Activated T-cell treated with anti-CD3 and anti-CD28 coated beads for 4 hours (primary cell): ENCODE measurements at regions not wholly inside any gene's neighbourhood (a gene's known extent, or its start where the extent isn't known, plus 50 kb on each side); places are given as distances from the start of the nearest gene placed in this dataset.

Experiments
- DNase-seq: peaks from one replicate; pipeline ENCODE4 v3.0.0-alpha.2; 2020

- no peak for DNase-seq
Observed at GRCh38 chr1:209391792-209392191, 191.7 kb upstream of the CAMK1G start.

GRCh38 chr1:209395169-209395568 is 188.3 kb upstream of the CAMK1G start:
- DNase-seq, result no peak

DNA sequence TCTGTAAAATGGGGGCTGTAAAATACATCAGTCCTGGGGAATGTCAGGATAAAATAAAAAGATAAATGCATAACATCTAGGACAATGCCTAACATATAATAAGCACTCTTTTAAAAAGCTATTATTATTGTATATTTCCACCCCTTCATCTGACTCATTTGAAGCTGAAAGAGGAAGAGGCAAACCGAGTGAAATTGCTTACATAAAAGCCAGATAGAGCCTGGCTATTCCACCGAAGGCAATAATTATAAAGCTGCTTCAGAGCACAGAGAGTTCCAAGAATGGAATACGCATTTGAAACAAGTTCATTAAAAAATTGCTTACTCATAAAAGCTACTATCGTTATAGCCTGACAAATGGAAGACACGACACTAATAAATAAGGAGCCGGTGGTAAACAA is 186.1 kb upstream of the CAMK1G start:
- no peak for DNase-seq

- no peak for DNase-seq
Observed at GRCh38 chr1:209397910-209398309, 185.6 kb upstream of the CAMK1G start.

- no peak for DNase-seq
Observed at GRCh38 chr1:209398313-209398991, 185.1 kb upstream of the CAMK1G start.

- DNase-seq, result no peak
Observed at GRCh38 chr1:209399800-209400199, 183.7 kb upstream of the CAMK1G start.

GRCh38 chr1:209400351-209401220 is 182.9 kb upstream of the CAMK1G start:
- no peak for DNase-seq

DNA sequence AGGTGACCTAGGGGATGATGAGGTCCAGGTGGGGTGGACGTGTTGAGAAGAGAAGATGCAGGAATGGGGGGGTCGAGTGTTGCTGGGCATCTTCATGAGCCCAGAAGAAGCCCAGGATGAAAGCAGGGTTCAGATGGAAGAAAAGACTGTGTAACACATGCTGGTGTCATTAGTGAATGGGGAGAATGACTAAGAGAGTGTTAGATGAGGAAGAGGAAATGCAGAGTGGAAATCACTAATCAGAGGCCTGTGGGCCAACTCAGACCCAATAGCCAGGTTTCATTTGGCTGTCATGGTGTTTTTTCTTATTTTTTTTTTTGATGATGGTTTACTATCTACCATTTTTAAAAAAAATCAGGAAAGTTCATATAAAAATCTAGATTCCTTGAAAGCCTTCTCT is 180.8 kb upstream of the CAMK1G start:
- DNase-seq, result no peak

DNA sequence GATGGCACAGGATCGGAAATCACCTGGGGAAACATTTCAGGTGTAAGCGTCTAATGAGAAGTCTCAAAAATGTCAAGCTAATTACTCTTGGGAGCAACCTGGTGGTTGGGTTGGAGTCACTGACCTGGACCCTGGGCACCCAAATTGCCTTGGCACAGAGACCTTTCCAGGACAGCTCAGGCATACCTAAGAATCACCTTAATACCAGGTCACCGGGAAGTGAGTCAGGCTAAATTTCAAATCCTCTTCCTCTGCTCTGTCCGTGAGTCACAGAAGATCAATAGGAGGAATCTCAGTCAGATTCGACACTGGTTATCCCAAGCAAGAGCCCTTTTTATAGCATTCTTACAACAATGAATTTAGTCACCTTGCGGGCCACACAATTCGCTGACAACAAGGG is 179.6 kb upstream of the CAMK1G start:
- no peak for DNase-seq

DNA sequence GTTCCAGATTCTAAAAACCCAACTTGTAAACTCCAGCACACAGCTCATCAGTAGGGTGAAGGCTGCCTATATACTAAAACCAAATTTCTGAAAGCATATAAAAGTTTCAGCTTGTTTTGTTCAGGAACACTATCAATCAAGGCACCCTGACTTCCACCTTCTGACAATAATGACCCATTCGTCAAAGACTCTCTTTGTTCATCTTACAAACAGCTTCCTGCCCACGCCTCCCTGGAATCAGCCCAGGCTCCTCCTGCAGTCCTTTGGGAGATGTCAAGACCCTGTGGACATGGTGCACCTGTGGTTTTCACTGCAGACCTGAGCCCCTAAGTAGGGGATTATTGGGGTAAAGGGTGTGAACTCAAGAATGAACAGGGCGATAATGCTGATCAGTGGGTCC is 178.9 kb upstream of the CAMK1G start:
- no peak for DNase-seq

DNA sequence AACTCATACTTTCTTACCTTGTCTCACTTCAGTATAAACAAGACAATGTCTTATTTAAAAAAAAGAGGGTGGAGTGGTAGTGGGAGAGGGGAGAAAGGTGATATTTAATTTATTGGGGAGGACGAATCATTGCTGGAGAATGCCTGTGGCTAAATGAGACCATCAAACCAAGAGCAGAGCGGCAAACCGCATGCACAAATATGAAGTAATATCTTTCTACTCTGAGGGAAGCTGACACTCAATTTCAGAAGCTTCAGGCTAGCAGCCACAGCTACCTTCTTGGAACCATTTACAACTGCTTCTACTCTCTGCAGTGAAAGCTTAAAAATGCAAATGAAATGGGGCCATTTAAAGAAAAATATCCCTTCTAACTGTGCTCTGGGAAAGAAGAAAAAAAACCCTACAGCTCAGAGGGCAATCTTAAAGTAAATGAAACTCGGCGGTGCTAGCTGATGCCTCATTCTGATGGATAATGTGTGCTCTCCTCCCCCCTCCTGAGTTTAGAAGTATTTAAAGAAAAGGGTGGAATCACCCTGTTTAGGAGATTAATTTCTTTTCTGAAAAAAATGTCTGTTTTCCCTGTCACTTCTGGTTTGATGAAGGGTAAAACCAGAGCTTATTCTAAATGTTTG is 178.2 kb upstream of the CAMK1G start:
- DNase-seq, result no peak

DNA sequence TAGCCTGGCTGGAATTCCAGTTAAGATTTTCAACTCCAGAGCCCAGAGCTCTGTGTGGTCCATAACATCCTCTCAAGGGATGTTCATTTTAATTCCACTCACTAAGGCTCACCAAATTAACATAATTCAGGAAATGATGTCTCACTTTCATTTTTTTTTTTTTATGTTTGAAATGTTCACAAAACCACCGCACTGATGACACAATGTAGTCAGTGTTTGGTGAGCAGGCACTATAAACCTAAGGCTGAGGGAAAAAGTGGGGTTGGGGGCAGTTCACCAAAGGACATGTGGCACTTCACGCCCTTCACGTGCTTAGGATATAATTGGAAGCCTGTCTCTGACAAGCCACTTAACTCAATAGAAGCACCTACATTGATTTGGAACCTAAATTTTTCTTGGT is 177.3 kb upstream of the CAMK1G start:
- DNase-seq, result no peak

GRCh38 chr1:209406595-209406994 is 176.9 kb upstream of the CAMK1G start:
- no peak for DNase-seq

- DNase-seq, result no peak
Observed at GRCh38 chr1:209409780-209410179, 173.7 kb upstream of the CAMK1G start.

- DNase-seq, result no peak
Observed at GRCh38 chr1:209411491-209411929, 172.0 kb upstream of the CAMK1G start.

GRCh38 chr1:209412036-209412435 is 171.5 kb upstream of the CAMK1G start:
- no peak for DNase-seq

GRCh38 chr1:209412566-209412965 is 170.9 kb upstream of the CAMK1G start:
- no peak for DNase-seq

DNA sequence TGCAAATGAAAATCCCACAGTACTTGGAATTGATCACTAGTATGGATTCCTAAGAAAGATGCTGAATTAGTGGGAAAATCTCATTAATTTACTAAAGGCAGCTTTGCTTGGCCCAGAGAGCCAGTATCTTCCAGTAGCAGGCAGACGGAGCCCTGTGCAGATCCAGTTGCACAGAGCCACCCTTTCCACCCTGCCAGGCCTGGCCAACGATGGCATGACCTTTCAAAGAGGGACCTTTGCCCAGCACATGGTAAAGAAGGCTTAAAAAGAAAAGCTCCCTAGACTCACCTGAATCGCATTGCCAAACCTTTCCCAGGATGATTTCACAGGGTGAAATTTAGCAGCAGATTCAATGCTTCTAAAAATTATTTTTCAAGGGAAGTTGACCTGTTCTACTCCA is 170.5 kb upstream of the CAMK1G start:
- DNase-seq, result no peak

- no peak for DNase-seq
Observed at GRCh38 chr1:209414803-209415329, 168.6 kb upstream of the CAMK1G start.

DNA sequence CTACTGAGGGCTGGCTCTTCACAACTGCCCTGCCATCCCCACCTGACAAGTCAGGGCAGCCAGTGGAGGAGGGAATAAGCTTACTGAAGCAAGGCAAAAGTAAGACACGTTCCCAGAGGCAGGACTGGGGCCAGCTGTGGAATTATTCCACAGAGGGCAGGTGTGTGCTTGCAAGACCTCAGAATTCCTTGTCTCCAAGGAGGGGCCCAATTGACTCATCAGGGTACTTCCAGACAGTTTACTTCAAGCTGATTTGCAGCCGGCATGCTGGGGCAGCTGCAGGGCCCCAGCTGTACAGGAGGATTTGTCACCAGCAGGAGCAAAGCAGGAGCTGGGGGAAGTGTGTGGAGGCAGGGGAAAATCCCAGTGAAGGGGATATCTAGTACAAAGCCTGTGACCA is 167.5 kb upstream of the CAMK1G start:
- no peak for DNase-seq

GRCh38 chr1:209416716-209417115 is 166.8 kb upstream of the CAMK1G start:
- no peak for DNase-seq

DNA sequence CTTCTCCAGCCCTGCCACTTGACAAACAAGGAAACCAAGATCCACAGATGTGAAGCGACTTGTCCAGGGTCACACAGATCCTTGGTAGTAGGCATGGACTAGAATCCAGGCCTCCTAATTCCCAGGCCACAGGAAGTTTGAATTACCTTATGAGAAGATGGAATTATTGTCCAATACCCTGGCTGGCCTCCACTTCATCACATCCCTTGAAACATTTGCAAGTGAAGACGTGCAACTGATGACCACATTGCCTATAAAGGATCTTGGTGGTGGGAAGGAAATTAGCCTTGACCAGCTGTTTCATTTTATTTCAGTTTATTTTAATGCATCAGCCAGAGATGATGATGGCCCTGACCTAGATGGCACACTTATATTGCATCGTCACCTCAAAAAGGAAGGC is 165.8 kb upstream of the CAMK1G start:
- no peak for DNase-seq

DNA sequence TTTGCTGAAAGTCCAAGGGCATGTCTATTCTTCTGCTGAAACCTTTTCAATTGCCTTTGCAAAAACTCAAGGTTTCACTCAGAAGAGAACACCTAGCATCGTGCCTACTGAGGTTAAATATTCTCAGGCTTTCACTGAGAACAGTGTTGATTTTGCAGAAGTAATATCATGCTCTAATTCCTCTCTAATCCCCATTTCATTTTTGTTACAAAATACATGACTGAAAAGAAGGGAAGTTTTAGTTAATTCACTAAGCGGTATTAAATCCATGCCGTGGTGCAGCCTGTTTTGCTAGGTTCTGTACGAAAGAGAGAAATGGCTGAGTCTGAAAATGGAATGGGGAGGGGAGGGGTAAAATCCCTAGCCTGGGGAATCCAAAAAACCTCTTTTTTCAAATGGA is 163.2 kb upstream of the CAMK1G start:
- no peak for DNase-seq

DNA sequence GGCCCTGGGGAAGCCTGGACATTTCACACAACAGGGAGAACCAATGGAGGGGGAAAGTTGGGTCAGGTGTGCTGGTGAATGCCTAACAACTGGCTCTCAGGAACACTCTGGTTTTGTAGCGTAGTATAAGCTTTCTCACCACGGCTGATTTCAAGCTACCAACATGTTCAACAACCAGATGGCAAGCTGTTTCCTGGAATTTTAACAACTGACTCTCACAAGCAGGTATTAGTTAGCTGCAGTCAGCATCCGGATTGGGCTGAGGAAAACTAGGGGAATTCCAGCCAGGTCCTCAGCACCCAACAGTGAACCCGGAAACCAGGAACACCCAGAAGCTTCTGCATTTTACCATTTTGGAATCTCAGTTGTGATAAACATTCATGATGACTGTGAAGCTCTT is 162.3 kb upstream of the CAMK1G start:
- no peak for DNase-seq
